ENCODE measurements at regions not wholly inside any gene's neighbourhood (a gene's known extent, or its start where the extent isn't known, plus 50 kb on each side); places are given as distances from the start of the nearest gene placed in this dataset.

DNA sequence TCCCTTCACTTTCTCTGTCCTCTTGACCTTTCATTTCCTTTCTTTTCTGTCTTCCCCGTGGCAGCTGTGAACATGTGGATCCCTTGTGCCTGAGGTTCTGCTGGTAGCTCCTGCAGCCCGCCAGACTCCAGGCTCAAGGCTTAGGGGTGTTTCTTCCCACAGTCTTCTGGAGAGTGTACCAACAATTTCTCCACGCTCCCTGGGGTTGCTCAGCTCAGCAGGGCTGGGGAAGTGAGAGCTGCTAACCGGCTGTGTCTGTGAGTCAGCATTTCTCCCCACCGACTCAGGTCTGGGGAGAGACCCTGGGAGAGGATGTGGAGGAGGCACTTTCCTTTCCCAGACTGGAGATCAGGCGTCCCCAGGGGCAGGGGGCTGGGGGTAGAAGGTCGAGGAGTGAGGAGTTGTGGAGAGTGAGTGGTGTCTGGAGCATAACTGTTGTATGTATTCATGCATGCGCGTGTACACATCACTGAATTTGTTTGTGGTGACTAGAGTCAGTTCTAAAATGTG, 193.6 kb downstream of the KCNRG start (continued):
- no peak for TF ChIP-seq ELK4 (IDR thresholded peaks at IDR 0.05; ENCODE audit: borderline replicate concordance, low read depth, low read length)
- 0 out of 2 replicates have a peak, but pooled peaks have one; percentile 7 for TF ChIP-seq ZFP69B (tag by site-specific recombination; IDR thresholded peaks at IDR 0.05)
- peak; percentile 74 for TF ChIP-seq GLIS2 (tag by site-specific recombination; IDR thresholded peaks at IDR 0.05)
- TF ChIP-seq ZNF18 (tag by site-specific recombination; IDR thresholded peaks at IDR 0.05): no peak
- TF ChIP-seq, protein P1, sequence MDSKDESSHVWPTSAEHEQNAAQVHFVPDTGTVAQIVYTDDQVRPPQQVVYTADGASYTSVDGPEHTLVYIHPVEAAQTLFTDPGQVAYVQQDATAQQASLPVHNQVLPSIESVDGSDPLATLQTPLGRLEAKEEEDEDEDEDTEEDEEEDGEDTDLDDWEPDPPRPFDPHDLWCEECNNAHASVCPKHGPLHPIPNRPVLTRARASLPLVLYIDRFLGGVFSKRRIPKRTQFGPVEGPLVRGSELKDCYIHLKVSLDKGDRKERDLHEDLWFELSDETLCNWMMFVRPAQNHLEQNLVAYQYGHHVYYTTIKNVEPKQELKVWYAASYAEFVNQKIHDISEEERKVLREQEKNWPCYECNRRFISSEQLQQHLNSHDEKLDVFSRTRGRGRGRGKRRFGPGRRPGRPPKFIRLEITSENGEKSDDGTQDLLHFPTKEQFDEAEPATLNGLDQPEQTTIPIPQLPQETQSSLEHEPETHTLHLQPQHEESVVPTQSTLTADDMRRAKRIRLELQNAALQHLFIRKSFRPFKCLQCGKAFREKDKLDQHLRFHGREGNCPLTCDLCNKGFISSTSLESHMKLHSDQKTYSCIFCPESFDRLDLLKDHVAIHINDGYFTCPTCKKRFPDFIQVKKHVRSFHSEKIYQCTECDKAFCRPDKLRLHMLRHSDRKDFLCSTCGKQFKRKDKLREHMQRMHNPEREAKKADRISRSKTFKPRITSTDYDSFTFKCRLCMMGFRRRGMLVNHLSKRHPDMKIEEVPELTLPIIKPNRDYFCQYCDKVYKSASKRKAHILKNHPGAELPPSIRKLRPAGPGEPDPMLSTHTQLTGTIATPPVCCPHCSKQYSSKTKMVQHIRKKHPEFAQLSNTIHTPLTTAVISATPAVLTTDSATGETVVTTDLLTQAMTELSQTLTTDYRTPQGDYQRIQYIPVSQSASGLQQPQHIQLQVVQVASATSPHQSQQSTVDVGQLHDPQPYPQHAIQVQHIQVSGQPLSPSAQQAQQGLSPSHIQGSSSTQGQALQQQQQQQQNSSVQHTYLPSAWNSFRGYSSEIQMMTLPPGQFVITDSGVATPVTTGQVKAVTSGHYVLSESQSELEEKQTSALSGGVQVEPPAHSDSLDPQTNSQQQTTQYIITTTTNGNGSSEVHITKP (tag by site-specific recombination; IDR thresholded peaks at IDR 0.05): peak; percentile 98
- no peak for TF ChIP-seq ZNF677 (tag by site-specific recombination; IDR thresholded peaks at IDR 0.05)
- TF ChIP-seq ZNF48 (tag by site-specific recombination; IDR thresholded peaks at IDR 0.05): no peak
- no peak for TF ChIP-seq ZNF423 (tag by site-specific recombination; IDR thresholded peaks at IDR 0.05)
- peak; percentile 56; the same call in 1 of the 2 replicates for TF ChIP-seq ZNF600 (tag by site-specific recombination; IDR thresholded peaks at IDR 0.05)
- TF ChIP-seq ZIC2 (tag by site-specific recombination; IDR thresholded peaks at IDR 0.05): peak; percentile 90

GRCh38 chr13:50209631-50210030, 194.4 kb downstream of the KCNRG start:
- ChIA-PET CTCF (interaction anchor here (1.5 kb wide), 1 partner anchor 20 kb away, joined by 5 read pairs; no protein-coding TSS in a partner anchor), POLR2A (no interaction called here)
- TF ChIP-seq PRDM6 (tag by site-specific recombination; IDR thresholded peaks at IDR 0.05): peak; percentile 62
- TF ChIP-seq ZNF621 (tag by site-specific recombination; IDR thresholded peaks at IDR 0.05): no peak
- no peak for TF ChIP-seq HOXD13 (CRISPR knock-in tag; IDR thresholded peaks at IDR 0.05; ENCODE audit: borderline replicate concordance)
- H3K27ac ChIP-seq (ENCODE audit: extremely low read depth, low read depth, low read length): no peak overlapping the region
- peaks cover 4% of the 10 kb centered on the region; the same call in 1 of the 2 replicates for H3K4me1 ChIP-seq (ENCODE audit: control insufficient read depth, insufficient read depth, low read length)
- H3K9me3 ChIP-seq (ENCODE audit: control insufficient read depth, insufficient read depth, low read depth, low read length): no peaks in the 10 kb centered on the region
- peaks cover 0 to 5% of the 10 kb centered on the region in 2 experiments; a peak in 1 of 3 replicates for H3K36me3 ChIP-seq (ENCODE audit: control insufficient read depth in 2 of 2, insufficient read depth in 1 of 2, low read length in 2 of 2)
- no peak overlapping the region for H3K4me3 ChIP-seq (ENCODE audit: low read depth, low read length)

DNA sequence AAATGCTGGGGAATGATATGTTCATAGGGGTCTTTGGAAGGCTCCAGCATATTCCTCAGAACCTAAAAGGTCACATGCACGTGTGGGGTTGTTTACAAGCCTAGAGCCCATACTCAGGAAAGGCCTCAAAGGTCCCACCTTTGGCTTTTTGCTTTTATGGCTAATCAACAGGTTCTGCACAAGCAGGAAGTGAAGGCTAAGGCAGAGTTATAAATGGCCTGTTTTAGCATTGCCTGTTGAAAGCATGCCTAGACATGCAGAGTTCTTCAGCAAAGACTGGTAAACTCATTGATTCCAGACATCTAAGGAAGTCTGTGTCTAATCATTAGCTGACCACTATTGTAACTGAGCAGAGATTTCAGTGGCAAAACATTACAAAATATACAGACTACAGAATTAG, 198.3 kb downstream of the KCNRG start:
- Histone ChIP-seq H3K36me3 (ENCODE audit: control insufficient read depth in 2 of 2, insufficient read depth in 1 of 2, low read length in 2 of 2) (peaks cover 0 to 5% of the 10 kb centered on the region in 2 experiments; a peak in 1 of 3 replicates), H3K4me1 (ENCODE audit: control insufficient read depth, insufficient read depth, low read length) (peaks cover 4% of the 10 kb centered on the region; the same call in 1 of the 2 replicates), H3K9me3 (ENCODE audit: control insufficient read depth, insufficient read depth, low read depth, low read length) (no peaks in the 10 kb centered on the region), H3K4me3 (ENCODE audit: low read depth, low read length) (no peak overlapping the region), H3K27ac (ENCODE audit: extremely low read depth, low read depth, low read length) (no peak overlapping the region)
- no peak for TF ChIP-seq REPIN1 (tag by site-specific recombination; IDR thresholded peaks at IDR 0.05; ENCODE audit: low read depth)
- peak; percentile 79 for TF ChIP-seq SCRT2 (tag by site-specific recombination; IDR thresholded peaks at IDR 0.05)
- no peak for TF ChIP-seq ZNF571 (tag by site-specific recombination; IDR thresholded peaks at IDR 0.05)
- peak; percentile 82 for TF ChIP-seq SETDB1 (IDR thresholded peaks at IDR 0.05; ENCODE audit: insufficient read length, low read length)
- TF ChIP-seq ZNF560 (tag by site-specific recombination; IDR thresholded peaks at IDR 0.05; ENCODE audit: borderline replicate concordance): no peak
- TF ChIP-seq ATF2 (tag by site-specific recombination; IDR thresholded peaks at IDR 0.05; ENCODE audit: low read depth): no peak
- 0 out of 2 replicates have a peak, but pooled peaks have one; percentile 19 for TF ChIP-seq SCRT1 (tag by site-specific recombination; IDR thresholded peaks at IDR 0.05; ENCODE audit: borderline replicate concordance)
- ChIA-PET CTCF (interaction anchor here (0.7 kb wide), 1 partner anchor 88 kb away, joined by 4 read pairs; no protein-coding TSS in a partner anchor), POLR2A (no interaction called here)

Data from HEK293 (cell line).